Heart right ventricle (tissue), 16 donors: ENCODE measurements at regions not wholly inside any gene's neighbourhood (a gene's known extent, or its start where the extent isn't known, plus 50 kb on each side); places are given as distances from the start of the nearest gene placed in this dataset.
A peak's percentile ranks its signal among the peaks of the same experiment; 100 is the strongest.

Source experiments
- ATAC-seq, 8 donors: fragments of 200-7000 bp; cut with Tn5 transposase; one replicate each; pipeline ENCODE4 v1.9.1; 2020; ENCODE audit warnings: mild to moderate bottlenecking in 8 of 8, moderate library complexity in 8 of 8, moderate number of reproducible peaks in 1 of 8
- DNase-seq, 2 donors: peaks; one replicate each; pipeline ENCODE4 v3.0.0-alpha.2; 2020
- H3K27ac ChIP-seq, 10 donors: fragments of 200-600 bp; sonication (generic) in 2 of 10; one replicate each; pipeline versions ENCODE4 v1.5.0 to v1.8.0; 2020 to 2022; ENCODE audit warnings: mild to moderate bottlenecking in 3 of 10
- H3K27me3 ChIP-seq, 7 donors: fragments of 200-600 bp; one replicate each; pipeline ENCODE4 v1.8.0; 2021 to 2022; ENCODE audit warnings: mild to moderate bottlenecking in 2 of 7
- H3K36me3 ChIP-seq, 9 donors: fragments of 200-600 bp; sonication (generic) in 1 of 9; one replicate each; pipeline versions ENCODE4 v1.5.0 to v1.8.0; 2020 to 2022; ENCODE audit warnings: mild to moderate bottlenecking in 2 of 9
- H3K4me1 ChIP-seq, 9 donors: fragments of 200-600 bp; sonication (generic) in 1 of 9; one replicate each; pipeline versions ENCODE4 v1.5.0 to v1.8.0; 2020 to 2022; ENCODE audit warnings: mild to moderate bottlenecking in 4 of 9
- H3K4me3 ChIP-seq, 10 donors: fragments of 200-600 bp; sonication (generic) in 2 of 10; one replicate each; pipeline versions ENCODE4 v1.5.0 to v1.8.0; 2020 to 2022; ENCODE audit warnings: mild to moderate bottlenecking in 7 of 10, moderate library complexity in 2 of 10
- H3K9me3 ChIP-seq, 11 donors: fragments of 200-600 bp in 10 of 11; sonication (generic) in 2 of 11; one replicate each; pipeline versions ENCODE4 v1.5.0 to v1.8.0; 2013 to 2022; ENCODE audit warnings: mild to moderate bottlenecking in 2 of 11, control low read depth in 1 of 11, moderate library complexity in 1 of 11
- CTCF ChIP-seq, 9 donors: fragments of 200-600 bp; sonication (generic) in 2 of 9; IDR thresholded peaks; one replicate each; pipeline versions ENCODE4 v1.5.0 to v1.8.0; 2021 to 2022; ENCODE audit warnings: antibody characterized with exemption in 9 of 9, mild to moderate bottlenecking in 5 of 9, moderate library complexity in 1 of 9
- WGBS, 2 donors: extraction: QIAGEN DNeasy Blood & Tissue Kit; methylation state at CpG; one replicate each; pipeline ENCODE4 v1.1.7; 2013; ENCODE audit warnings: inconsistent platforms in 1 of 2; 5-methylcytosine and 5-hydroxymethylcytosine counted together
- intact Hi-C, 10 donors: fragments of 100-400 bp; cut with DNase I; formaldehyde crosslinking; loops; one replicate each; pipeline versions ENCODE4 v1.11.1 to v1.14.2; 2022
- donor health status: Arrhythmogenic right ventricular cardiomyopathy.
- donor health status: ischemic (EF 13 %, LVEDD 7.1; RV severe dilation, severe dysfunction).
- donor health status: healthy with polysubstance abuse.
- donor health status: DM: no; HTN: yes; CAD: no.
- donor health status: DM: no; HTN: no; CAD: no.
- donor health status: ischemic (EF 25% LVEDD 6.9; RV normal size, moderate dysfunction).
- donor health status: ischemic (EF 25% LVEDD 5.7; RV mildly dilated, moderate dysfunction).
- donor health status: healthy.
- donor health status: DM: yes; HTN: yes; CAD: no.
- donor health status: Ischemic cardiomyopathy.
- donor health status: ischemic (EF 35%, LVEDD 5.7; RV mildly dilated, moderate dysfunction).
- donor health status: nonischemic (EF 11% LVEDD 7.7; RV severe dilation, severe dysfunction).
- donor health status: DM: yes; HTN: yes; CAD: no.
- donor health status: PGD.
- donor health status: ischemic (EF 29% LVEDD 5.4; RV normal size, mild dysfunction).
- donor health status: nonischemic (EF 23%, LVEDD 6.1; RV moderate dilation, normal function).

- H3K27me3 ChIP-seq: peaks cover 0 to 5% (median 0%) of the 10 kb centered on the region in 7 donors
- no peak overlapping the region for H3K4me3 ChIP-seq
- no peak for TF ChIP-seq CTCF (IDR thresholded peaks at IDR 0.05)
- no peaks in the 10 kb centered on the region for H3K9me3 ChIP-seq
- intact Hi-C loops: loop anchor here in 1 of 10 donors (10.0 kb wide), 1 partner anchor 344 kb away; no protein-coding TSS in a partner anchor
- WGBS, 2 donors: 74 to 85% methylated on average over 3 of the region's 3 CpGs
- ATAC-seq: peak; percentile 53 to 89 (median 69)
- peak in 1 of 2 donors; percentile 40 for DNase-seq
- H3K27ac ChIP-seq: peak overlapping the region in 7 of 10 donors; percentile 25 to 74 (median 53)
- no peaks in the 10 kb centered on the region for H3K36me3 ChIP-seq
- H3K4me1 ChIP-seq: peaks cover 0 to 18% (median 4%) of the 10 kb centered on the region in 9 donors
Measured at GRCh38 chr11:112770487-112770886, 190.7 kb upstream of the NCAM1 start.

GRCh38 chr11:112771851-112772250 lies 189.4 kb upstream of the NCAM1 start:
- Histone ChIP-seq H3K27ac (no peak overlapping the region), H3K4me3 (no peak overlapping the region), H3K9me3 (no peaks in the 10 kb centered on the region), H3K4me1 (peaks cover 0 to 25% (median 5%) of the 10 kb centered on the region in 9 donors), H3K36me3 (no peaks in the 10 kb centered on the region), H3K27me3 (peaks cover 0 to 5% (median 0%) of the 10 kb centered on the region in 7 donors)
- 43 to 71% methylated on average over 2 of the region's 2 CpGs for WGBS, 2 donors
- DNase-seq (no peak), ATAC-seq (no peak)
- intact Hi-C loops: loop anchor here in 1 of 10 donors (10.0 kb wide), 1 partner anchor 343 kb away; no protein-coding TSS in a partner anchor
- TF ChIP-seq CTCF (IDR thresholded peaks at IDR 0.05): no peak

- H3K27ac ChIP-seq: no peak overlapping the region
- no peak for DNase-seq
- H3K36me3 ChIP-seq: no peaks in the 10 kb centered on the region
- peak in 1 of 8 donors; percentile 26 for ATAC-seq
- WGBS, 2 donors: 84 to 88% methylated on average over 4 of the region's 4 CpGs
- no peaks in the 10 kb centered on the region for H3K9me3 ChIP-seq
- TF ChIP-seq CTCF (IDR thresholded peaks at IDR 0.05): no peak
- H3K4me3 ChIP-seq: no peak overlapping the region
- peaks cover 4 to 39% (median 15%) of the 10 kb centered on the region in 9 donors for H3K4me1 ChIP-seq
- intact Hi-C loops: loop anchor here in 1 of 10 donors (10.0 kb wide), 1 partner anchor 342 kb away; no protein-coding TSS in a partner anchor
- peaks cover 0 to 9% (median 0%) of the 10 kb centered on the region in 7 donors for H3K27me3 ChIP-seq
Measured at GRCh38 chr11:112773264-112773663, 188.0 kb upstream of the NCAM1 start.

- H3K36me3 ChIP-seq: no peaks in the 10 kb centered on the region
- peaks cover 0 to 11% (median 0%) of the 10 kb centered on the region in 7 donors for H3K27me3 ChIP-seq
- peaks cover 10 to 50% (median 33%) of the 10 kb centered on the region in 9 donors for H3K4me1 ChIP-seq
- 51 to 56% methylated on average over 5 of the region's 5 CpGs for WGBS, 2 donors
- H3K27ac ChIP-seq: peak overlapping the region; percentile 47 to 86 (median 76)
- intact Hi-C loops: loop anchor here in 2 of 10 donors (1.0 to 10.0 kb wide), 2 partner anchors 16 to 338 kb away; no protein-coding TSS in a partner anchor
- ATAC-seq: peak in 7 of 8 donors; percentile 37 to 75 (median 60)
- no peak overlapping the region for H3K4me3 ChIP-seq
- no peak for TF ChIP-seq CTCF (IDR thresholded peaks at IDR 0.05)
- no peak for DNase-seq
- H3K9me3 ChIP-seq: no peaks in the 10 kb centered on the region
Measured at GRCh38 chr11:112776834-112777233, 184.4 kb upstream of the NCAM1 start.
